ENCODE measurements at regions not wholly inside any gene's neighbourhood (a gene's known extent, or its start where the extent isn't known, plus 50 kb on each side); places are given as distances from the start of the nearest gene placed in this dataset.

DNA sequence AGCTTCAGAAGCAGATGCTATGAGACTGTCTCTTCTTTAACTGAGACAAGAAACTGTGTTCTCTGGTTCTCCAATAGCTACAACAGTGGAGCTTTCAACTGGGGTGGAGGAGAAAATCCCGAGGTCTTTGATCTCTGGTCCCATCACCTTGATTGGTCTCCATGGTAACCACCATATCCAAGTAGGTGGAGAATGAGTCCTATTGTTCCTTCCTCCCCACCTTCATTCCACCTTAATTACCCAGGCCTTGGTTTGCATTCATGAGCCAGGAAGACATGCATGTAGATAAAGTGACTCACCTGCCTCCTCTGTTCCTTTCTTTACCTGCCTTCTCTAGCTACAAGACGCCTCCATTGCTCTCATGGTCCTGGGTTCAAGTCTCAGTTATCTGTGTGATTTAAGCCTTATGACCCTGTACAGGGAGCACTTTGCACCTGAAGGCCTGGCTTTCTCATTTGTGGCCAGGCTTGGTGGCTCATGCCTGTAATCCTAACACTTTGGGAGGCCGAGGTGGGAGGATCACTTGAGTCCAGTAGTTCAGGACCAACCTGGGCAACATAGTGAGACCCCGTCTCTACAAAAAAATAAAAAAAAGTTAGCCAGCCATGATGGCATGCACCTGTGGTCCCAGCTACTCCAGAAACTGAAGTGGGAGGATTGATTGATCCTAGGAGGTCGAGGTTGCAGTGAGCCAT lies 157.7 kb upstream of the TBX3 start:
- TF ChIP-seq FOXM1 (IDR thresholded peaks at IDR 0.05; ENCODE audit: low read depth) (no peak), SMC3 (IDR thresholded peaks at IDR 0.05; ENCODE audit: low read depth, low read length) (no peak), RAD21 (IDR thresholded peaks at IDR 0.05; ENCODE audit: low read length) (no peak), MXI1 (IDR thresholded peaks at IDR 0.05; ENCODE audit: low read depth, low read length) (no peak), CHD2 (IDR thresholded peaks at IDR 0.05; ENCODE audit: low read length, partially characterized antibody) (no peak), EP300 (IDR thresholded peaks at IDR 0.05; ENCODE audit: borderline replicate concordance in 1 of 2, low read depth in 1 of 2, low read length in 1 of 2) (no peak), TCF12 (IDR thresholded peaks at IDR 0.05) (no peak), TAF1 (IDR thresholded peaks at IDR 0.05; ENCODE audit: borderline replicate concordance, low read depth, low read length) (no peak), MEF2A (IDR thresholded peaks at IDR 0.05; ENCODE audit: borderline replicate concordance, low read depth) (no peak)
- TF ChIP-seq, protein P1, sequence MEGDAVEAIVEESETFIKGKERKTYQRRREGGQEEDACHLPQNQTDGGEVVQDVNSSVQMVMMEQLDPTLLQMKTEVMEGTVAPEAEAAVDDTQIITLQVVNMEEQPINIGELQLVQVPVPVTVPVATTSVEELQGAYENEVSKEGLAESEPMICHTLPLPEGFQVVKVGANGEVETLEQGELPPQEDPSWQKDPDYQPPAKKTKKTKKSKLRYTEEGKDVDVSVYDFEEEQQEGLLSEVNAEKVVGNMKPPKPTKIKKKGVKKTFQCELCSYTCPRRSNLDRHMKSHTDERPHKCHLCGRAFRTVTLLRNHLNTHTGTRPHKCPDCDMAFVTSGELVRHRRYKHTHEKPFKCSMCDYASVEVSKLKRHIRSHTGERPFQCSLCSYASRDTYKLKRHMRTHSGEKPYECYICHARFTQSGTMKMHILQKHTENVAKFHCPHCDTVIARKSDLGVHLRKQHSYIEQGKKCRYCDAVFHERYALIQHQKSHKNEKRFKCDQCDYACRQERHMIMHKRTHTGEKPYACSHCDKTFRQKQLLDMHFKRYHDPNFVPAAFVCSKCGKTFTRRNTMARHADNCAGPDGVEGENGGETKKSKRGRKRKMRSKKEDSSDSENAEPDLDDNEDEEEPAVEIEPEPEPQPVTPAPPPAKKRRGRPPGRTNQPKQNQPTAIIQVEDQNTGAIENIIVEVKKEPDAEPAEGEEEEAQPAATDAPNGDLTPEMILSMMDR (IDR thresholded peaks at IDR 0.05), result no peak
- TF ChIP-seq, protein P2, sequence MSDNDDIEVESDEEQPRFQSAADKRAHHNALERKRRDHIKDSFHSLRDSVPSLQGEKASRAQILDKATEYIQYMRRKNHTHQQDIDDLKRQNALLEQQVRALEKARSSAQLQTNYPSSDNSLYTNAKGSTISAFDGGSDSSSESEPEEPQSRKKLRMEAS (IDR thresholded peaks at IDR 0.05; ENCODE audit: low read depth), result no peak
- TF ChIP-seq, protein P3, sequence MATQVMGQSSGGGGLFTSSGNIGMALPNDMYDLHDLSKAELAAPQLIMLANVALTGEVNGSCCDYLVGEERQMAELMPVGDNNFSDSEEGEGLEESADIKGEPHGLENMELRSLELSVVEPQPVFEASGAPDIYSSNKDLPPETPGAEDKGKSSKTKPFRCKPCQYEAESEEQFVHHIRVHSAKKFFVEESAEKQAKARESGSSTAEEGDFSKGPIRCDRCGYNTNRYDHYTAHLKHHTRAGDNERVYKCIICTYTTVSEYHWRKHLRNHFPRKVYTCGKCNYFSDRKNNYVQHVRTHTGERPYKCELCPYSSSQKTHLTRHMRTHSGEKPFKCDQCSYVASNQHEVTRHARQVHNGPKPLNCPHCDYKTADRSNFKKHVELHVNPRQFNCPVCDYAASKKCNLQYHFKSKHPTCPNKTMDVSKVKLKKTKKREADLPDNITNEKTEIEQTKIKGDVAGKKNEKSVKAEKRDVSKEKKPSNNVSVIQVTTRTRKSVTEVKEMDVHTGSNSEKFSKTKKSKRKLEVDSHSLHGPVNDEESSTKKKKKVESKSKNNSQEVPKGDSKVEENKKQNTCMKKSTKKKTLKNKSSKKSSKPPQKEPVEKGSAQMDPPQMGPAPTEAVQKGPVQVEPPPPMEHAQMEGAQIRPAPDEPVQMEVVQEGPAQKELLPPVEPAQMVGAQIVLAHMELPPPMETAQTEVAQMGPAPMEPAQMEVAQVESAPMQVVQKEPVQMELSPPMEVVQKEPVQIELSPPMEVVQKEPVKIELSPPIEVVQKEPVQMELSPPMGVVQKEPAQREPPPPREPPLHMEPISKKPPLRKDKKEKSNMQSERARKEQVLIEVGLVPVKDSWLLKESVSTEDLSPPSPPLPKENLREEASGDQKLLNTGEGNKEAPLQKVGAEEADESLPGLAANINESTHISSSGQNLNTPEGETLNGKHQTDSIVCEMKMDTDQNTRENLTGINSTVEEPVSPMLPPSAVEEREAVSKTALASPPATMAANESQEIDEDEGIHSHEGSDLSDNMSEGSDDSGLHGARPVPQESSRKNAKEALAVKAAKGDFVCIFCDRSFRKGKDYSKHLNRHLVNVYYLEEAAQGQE (IDR thresholded peaks at IDR 0.05; ENCODE audit: low read depth, low read length), result no peak
- TF ChIP-seq, protein P4, sequence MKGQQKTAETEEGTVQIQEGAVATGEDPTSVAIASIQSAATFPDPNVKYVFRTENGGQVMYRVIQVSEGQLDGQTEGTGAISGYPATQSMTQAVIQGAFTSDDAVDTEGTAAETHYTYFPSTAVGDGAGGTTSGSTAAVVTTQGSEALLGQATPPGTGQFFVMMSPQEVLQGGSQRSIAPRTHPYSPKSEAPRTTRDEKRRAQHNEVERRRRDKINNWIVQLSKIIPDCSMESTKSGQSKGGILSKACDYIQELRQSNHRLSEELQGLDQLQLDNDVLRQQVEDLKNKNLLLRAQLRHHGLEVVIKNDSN (IDR thresholded peaks at IDR 0.05; ENCODE audit: borderline replicate concordance, low read depth), result no peak
- TF ChIP-seq, protein P5, sequence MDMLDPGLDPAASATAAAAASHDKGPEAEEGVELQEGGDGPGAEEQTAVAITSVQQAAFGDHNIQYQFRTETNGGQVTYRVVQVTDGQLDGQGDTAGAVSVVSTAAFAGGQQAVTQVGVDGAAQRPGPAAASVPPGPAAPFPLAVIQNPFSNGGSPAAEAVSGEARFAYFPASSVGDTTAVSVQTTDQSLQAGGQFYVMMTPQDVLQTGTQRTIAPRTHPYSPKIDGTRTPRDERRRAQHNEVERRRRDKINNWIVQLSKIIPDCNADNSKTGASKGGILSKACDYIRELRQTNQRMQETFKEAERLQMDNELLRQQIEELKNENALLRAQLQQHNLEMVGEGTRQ (IDR thresholded peaks at IDR 0.05; ENCODE audit: borderline replicate concordance, low read depth, low read length), result no peak

Data from SK-N-SH (cell line).